Inflammatory macrophage (primary cell): ENCODE measurements at regions not wholly inside any gene's neighbourhood (a gene's known extent, or its start where the extent isn't known, plus 50 kb on each side); places are given as distances from the start of the nearest gene placed in this dataset.

Experiments
- DNase-seq, 2 donors: peaks; one replicate each; pipeline ENCODE4 v3.0.0-alpha.2; 2020 to 2022

DNA sequence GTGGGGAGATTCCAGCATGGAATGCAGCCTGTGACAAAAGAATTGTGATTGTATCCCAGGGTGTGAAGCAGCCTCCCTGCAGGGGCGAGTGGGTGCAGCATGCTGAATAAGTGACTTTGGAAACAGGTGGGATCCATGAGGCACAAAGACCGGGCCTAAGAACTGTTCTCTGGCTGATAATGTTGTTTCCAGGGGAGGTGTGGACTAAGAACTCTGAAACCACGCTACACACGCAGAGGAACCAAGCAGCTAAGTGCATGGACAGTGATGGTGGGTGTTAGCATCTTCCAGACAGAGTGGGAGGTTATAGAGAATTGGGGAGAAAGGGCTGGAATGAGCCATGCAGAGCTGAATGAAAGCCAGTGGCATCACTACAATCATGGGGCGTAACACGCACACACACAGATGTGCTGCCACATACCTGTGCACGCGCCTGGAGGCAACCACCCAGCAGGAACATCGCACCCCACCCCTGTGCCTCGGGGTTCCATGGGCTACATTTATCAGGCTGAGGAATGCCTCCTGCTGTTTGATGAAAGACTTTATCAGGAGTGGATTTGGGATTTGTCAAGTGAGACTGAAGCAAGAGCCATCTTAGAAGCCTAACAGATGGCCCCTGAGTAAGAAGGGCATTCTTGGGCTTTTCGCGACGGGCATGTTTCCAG, 424.5 kb upstream of the SALL3 start:
- no peak for DNase-seq

DNA sequence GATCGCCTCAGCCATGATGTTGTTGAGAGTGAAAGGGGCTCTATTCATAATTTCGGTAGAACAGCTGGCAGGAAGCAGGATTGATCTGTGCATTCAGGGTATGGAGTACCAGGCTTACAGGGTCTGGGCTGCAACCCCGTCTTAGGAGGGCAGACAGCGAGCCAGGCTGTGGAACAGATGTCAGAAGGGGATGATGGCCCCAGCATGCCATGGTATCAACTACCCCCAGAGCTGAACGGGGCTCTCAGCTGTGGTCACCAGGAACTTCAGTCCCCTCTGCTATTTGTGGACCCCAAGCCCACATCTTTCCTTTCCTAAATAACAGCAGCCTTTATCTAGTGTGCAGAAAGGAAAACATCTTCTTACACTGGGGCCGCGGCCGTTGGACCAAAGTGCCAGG, 422.2 kb upstream of the SALL3 start:
- no peak for DNase-seq

DNA sequence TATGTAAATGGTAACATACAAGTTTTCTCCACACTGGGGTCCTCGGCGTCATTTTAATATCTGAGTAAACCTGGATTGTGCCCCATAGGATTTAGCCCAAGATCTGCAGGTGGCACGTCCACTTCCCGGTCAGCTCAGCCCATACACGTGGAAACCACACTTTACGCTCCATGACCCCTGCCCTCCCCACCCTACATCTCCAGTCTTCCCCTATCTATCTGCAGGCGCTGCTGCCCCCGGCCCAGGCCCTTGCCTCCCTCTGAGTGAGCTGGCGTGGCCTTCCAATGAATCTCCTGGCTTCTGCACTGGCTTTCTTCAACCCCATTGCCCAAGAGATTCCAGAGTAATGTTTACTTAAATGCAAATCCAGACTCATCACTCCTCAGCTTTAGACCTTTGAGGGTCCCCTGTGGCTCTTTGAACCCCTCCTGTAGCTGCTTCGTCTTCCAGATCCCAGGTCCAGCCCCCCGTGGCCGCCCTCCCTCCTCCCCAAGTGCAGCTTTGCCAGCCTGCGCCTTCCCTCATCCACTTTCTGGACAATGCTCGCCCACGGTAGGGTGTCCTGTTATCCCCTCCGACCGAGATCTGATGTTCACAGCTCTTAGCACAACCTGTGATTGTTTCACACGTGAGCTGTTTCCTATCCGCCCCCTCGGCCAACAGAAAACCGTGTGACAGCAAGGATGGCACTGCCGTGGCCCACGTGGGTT, 421.4 kb upstream of the SALL3 start:
- no peak for DNase-seq

DNA sequence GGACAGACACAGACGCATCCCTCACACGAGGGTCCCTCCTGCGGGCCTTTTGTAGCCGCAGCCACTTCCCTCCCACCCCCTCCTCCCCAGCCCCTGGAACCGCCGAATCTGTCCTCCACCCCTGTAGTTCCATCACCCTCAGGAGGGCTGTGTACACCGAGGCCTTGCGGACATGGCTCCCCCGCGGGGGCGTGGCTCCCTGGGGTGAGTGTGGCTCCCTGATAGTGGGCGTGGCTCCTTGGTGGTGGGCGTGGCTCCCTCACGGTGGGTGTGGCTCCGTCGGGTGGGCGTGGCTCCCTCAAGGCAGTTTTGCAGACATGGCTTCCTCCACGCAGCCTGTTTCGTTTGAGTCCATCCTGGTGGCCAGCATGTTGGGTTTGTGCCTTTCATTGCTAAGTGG, 420.7 kb upstream of the SALL3 start:
- DNase-seq = no peak

DNA sequence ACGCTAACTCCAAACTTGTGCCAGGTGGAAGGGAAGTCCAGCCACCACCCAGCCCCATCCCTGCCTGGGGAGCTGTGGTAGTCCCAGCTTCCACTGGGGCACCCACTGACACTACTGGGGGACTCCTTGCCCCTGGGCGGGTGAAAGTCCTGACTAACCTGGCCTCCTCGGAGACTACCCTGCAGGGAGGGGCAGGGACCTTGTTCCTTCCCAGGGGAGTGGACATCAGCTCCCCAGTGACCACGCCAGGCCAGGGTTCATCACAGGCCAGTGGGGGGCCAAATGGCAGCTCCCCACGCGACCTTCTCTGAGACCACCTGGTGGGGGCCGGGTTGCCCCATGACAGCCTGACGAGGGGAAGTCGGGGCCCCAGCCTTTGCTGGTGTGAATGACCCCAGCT, 420.0 kb upstream of the SALL3 start:
- DNase-seq = no peak

DNA sequence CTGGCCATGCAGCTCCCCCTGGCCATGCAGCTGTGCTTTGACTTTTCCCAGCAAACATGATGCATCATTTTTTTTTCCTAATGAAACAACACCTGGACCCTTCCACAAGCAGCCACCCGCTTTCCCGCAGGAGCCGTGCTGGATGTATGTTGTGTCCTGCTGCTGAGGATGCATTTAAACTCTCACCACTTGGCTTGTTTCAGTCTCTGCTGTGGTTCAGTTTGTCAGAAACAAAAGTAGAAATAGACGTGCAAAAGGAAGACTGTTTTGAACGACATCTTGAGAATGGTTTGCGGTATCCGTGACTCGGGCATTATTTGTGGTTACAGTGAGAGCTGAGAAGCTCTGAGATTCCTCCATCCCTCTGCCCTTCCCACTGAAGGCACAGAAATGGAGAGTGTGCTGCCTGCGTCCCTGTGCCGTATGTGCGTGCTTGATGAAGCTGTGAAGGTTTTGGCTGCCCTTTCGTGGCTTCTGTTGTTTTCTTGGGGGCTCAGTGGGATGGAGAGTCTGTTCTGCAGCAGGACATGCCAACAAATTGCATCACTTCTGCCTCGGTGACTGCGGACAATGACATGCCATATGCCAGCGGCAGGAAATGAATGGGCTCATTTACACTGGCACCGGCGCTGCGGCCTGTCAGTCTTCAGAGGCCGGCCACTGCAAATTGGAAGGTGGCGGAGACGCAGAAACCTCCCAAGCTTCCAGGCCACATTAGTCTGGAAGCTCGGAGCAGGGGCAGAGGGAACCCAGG, 417.7 kb upstream of the SALL3 start:
- DNase-seq = no peak

DNA sequence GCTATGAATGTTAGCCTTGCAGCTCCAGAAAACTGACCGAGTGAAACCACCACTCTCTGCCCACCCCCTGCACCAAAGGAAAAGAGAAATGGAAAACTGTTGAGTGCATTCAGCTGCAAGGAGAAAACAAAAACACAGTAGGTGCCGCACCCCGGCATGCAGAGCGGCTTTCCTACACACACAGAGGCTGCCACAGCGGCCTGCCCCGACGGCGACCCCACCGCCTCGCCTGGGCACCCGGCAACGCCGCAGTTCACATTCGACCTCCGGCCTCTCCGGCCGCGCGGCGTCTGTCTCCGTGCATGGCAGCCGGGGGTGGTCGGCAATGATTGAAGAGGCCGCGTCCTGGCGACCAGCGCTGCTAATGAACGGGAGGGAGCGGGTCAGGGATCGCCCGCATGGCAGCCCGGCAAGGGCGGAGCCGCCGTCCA, 417.1 kb upstream of the SALL3 start:
- DNase-seq = no peak

- DNase-seq = no peak
Observed at GRCh38 chr18:78563110-78563509, 416.5 kb upstream of the SALL3 start.

GRCh38 chr18:78564030-78564429, 415.6 kb upstream of the SALL3 start:
- no peak for DNase-seq

GRCh38 chr18:78564518-78564917, 415.1 kb upstream of the SALL3 start:
- DNase-seq = no peak

GRCh38 chr18:78565240-78565639, 414.4 kb upstream of the SALL3 start:
- DNase-seq = no peak

- DNase-seq = no peak
Observed at GRCh38 chr18:78566065-78566464, 413.6 kb upstream of the SALL3 start.

- no peak for DNase-seq
Observed at GRCh38 chr18:78566720-78567119, 412.9 kb upstream of the SALL3 start.

DNA sequence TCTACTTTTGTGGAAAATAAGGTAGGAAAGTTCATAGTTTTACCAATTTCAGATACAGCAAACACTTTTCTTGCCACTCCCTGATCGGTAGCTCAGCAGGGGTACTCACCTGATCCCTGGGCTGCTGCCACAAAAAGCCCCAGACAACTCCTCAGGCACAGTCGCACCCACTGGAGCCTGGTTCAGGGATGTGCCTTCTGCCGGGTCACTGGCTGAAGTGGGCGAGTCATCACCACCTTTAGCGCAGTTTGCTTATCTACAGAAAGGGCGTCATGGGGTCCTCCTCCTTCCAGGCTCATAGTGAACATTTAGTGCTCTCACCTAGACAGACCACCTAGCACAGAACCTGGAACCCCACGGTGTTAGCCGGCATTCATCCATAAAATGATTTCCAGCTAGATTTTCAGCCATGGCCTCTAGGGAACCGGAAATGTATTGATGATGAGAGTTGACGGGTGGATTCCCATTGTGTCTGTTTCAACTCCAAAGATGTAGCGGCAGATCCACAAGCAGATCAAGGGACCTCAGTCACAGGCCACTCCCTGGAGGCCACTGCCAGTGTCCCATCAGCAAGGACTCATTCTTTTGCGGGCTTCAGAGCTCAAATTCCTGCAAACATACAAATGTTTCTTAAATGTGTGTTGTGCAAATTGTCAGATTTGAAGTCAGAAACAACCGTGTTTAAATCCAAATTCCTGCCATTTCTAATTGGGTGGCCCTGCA, 408.4 kb upstream of the SALL3 start:
- no peak for DNase-seq

GRCh38 chr18:78571831-78572347, 407.7 kb upstream of the SALL3 start:
- no peak for DNase-seq

DNA sequence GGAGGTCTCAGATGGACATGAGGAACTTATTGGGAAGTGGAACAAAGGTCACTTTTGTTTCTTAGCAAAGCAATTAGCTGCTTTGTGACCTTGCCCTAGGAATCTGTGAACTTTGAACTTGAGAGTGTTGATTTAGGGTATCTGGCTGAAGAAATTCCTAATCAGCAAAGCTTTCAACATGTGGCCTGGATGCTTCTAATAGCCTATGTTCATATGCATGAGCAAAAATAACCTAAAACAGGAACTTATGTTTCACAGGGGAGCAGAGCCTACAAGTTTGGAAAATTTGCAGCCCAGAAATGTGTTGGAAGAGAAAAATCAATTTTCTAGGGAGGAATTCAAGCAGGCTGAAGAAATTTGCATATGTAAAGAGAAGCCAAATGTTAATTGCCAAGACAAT, 405.8 kb upstream of the SALL3 start:
- DNase-seq = no peak

DNA sequence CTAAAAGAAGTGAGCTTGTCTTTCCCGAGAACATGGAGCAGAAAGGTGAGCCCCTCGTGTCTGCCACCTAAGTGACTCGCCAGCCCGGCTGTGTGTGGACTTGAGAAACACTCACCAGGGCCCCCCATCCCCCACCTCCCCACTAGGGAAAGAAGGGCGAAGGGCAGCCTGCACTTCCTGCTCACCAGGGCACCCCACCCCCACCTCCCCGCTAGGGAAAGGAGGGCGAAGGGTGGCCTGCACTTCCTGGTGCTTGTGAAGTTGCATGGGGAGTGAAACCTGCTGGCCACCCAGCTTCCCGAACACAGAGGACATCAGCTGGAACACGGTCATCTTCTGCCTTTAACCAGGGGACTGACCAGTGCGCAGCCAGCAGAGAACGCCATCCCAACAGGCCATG, 402.7 kb upstream of the SALL3 start:
- no peak for DNase-seq

GRCh38 chr18:78579449-78579848, 400.2 kb upstream of the SALL3 start:
- no peak for DNase-seq

DNA sequence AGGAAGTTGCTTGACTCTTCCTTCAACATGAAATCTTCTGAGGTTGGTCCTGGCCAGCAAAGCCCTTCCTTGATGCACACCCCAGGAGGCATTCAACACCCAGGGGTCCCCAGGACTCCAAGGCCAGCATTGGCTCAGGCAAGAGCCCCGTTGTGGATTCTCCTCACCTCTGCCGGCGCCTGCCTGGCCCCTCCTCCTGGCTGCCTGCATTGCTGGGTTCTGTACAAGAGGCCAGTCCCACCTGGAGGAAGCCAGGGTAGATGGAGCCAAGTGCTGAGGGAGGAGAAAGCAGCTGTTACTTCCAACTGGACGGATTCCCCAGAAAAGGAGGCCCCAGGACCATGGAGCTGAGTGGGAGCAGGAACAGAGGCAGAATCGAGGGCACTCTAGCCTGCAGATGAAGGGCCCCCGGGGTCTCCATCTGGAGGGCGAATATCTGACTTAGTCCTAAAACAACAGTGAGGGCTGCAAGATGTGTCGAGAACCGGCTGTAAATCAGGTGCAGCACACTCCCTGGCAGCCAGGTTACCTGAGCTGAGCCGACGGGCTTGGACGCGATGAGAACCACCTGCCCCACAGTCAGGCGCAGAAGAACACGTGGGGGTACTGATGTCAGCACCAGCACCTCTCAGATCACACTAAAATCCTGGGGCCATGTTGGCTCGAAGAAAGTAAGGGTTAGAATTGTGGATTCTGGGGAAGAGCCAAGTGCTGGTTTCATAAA, 399.6 kb upstream of the SALL3 start:
- DNase-seq = no peak

- no peak for DNase-seq
Observed at GRCh38 chr18:78580835-78581339, 398.7 kb upstream of the SALL3 start.

- no peak for DNase-seq
Observed at GRCh38 chr18:78582181-78582709, 397.4 kb upstream of the SALL3 start.
